Testis (tissue), 2 donors: ENCODE measurements at regions not wholly inside any gene's neighbourhood (a gene's known extent, or its start where the extent isn't known, plus 50 kb on each side); places are given as distances from the start of the nearest gene placed in this dataset.
"Not testable (repeated sequence)": the region's sequence is repeated elsewhere in the genome, so short reads cannot be mapped to it uniquely, and the experiment has no call there.

Experiments
- DNase-seq: peaks from one replicate; pipeline ENCODE4 v3.0.0-alpha.2; 2019
- H3K27ac ChIP-seq, 2 donors: fragments of 200-600 bp; sonication (generic); one replicate each; pipeline ENCODE4 v1.5.1; 2019
- H3K27me3 ChIP-seq: fragments of 200-600 bp; sonication (generic); one replicate; pipeline ENCODE4 v1.5.1; 2019
- H3K36me3 ChIP-seq: fragments of 200-600 bp; sonication (generic); one replicate; pipeline ENCODE4 v1.5.1; 2017; ENCODE audit warnings: low read depth; ENCODE audit errors: missing control alignments
- H3K4me1 ChIP-seq: fragments of 200-600 bp; sonication (generic); one replicate; pipeline ENCODE4 v1.5.1; 2019
- H3K4me3 ChIP-seq, 2 donors: fragments of 200-600 bp; sonication (generic); one replicate each; pipeline ENCODE4 v1.5.1; 2017 to 2019
- H3K9me3 ChIP-seq: fragments of 200-600 bp; sonication (generic); one replicate; pipeline ENCODE4 v1.5.1; 2017
- POLR2A ChIP-seq: fragments of 450-650 bp; IDR thresholded peaks from one replicate; pipeline ENCODE4 v1.6.1; 2017; ENCODE audit warnings: antibody characterized with exemption, mild to moderate bottlenecking, moderate library complexity
- whole genome bisulfite sequencing, 2 donors: methylation state at CpG; one replicate each; pipeline ENCODE4 v1.1.5; 2018; 5-methylcytosine and 5-hydroxymethylcytosine counted together
- intact Hi-C: fragments of 100-400 bp; cut with DNase I; formaldehyde crosslinking; loops from one replicate; pipeline ENCODE4 v1.15.1; 2023; ENCODE audit warnings: low total_unique reads
- TF ChIP-seq, protein P1 (sequence below), 3 experiments: fragments of 450-650 bp in 2 of 3; fragments of 200-600 bp in 1 of 3; sonication (generic) in 1 of 3; IDR thresholded peaks; one replicate each; pipeline ENCODE4 v1.5.1; 2016 to 2019; ENCODE audit warnings: antibody characterized with exemption in 3 of 3, mild to moderate bottlenecking in 2 of 3, moderate library complexity in 1 of 3

DNA sequence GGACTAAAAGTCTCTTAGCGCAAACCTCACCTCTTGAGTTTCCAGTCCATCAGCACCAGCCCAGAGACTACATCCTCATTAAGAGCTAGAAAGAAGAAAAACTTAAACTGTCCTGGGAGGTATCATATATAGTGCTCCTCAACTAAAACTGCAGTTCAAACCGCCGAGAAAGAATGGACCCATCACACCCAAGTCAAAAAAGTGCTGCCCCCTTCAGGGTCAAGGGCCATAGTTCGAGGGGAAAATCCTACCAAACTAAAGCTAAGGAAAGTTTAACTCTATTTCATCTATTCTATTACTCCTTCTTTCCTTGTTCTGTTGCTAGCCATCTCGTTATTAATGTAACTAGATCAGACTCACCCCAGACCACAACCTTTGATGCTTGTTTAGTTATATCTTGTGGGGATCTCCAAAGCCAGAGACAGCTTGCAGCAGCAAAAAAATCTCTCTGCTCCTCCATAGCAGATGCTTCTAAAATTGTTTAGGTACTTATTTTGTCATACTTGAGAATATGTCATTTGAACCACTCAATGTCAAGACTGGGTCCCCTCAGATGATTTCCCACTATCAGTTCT is 134.5 kb upstream of the RMP24 start:
- no peak overlapping the region for H3K27ac ChIP-seq
- intact Hi-C loops = no loop called here
- 66 to 78% methylated on average over 5 of the region's 5 CpGs for WGBS, 2 donors
- DNase-seq = no peak
- H3K4me3 ChIP-seq = no peak overlapping the region
- no peaks in the 10 kb centered on the region for H3K36me3 ChIP-seq
- H3K9me3 ChIP-seq = no peaks in the 10 kb centered on the region
- H3K27me3 ChIP-seq = no peaks in the 10 kb centered on the region
- H3K4me1 ChIP-seq = no peaks in the 10 kb centered on the region
- no peak for TF ChIP-seq POLR2A
- TF ChIP-seq, protein P1, sequence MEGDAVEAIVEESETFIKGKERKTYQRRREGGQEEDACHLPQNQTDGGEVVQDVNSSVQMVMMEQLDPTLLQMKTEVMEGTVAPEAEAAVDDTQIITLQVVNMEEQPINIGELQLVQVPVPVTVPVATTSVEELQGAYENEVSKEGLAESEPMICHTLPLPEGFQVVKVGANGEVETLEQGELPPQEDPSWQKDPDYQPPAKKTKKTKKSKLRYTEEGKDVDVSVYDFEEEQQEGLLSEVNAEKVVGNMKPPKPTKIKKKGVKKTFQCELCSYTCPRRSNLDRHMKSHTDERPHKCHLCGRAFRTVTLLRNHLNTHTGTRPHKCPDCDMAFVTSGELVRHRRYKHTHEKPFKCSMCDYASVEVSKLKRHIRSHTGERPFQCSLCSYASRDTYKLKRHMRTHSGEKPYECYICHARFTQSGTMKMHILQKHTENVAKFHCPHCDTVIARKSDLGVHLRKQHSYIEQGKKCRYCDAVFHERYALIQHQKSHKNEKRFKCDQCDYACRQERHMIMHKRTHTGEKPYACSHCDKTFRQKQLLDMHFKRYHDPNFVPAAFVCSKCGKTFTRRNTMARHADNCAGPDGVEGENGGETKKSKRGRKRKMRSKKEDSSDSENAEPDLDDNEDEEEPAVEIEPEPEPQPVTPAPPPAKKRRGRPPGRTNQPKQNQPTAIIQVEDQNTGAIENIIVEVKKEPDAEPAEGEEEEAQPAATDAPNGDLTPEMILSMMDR (IDR thresholded peaks at IDR 0.05) = no peak

DNA sequence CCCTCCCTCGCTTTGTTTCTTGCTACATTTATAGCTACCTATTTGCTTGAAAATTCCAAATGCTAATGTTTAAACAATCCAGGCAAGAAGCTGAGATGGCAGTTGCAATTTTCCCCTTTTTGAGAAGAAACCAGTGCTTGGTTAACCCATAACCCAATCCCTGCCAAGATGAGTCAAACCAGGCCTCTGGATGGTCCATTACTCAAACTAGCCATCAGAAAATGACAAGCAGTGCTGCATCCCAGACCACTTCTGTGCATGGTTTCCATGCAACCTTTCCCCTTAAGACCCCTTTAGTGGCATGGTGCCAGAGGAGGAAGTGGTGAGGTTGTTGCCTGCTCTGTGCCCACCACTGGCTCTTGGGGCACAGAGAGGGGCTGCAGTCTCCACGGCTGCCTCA is 131.2 kb upstream of the RMP24 start:
- Histone ChIP-seq H3K36me3 (no peaks in the 10 kb centered on the region), H3K4me1 (no peaks in the 10 kb centered on the region), H3K27ac (no peak overlapping the region), H3K4me3 (no peak overlapping the region), H3K9me3 (no peaks in the 10 kb centered on the region), H3K27me3 (no peaks in the 10 kb centered on the region)
- no peak for DNase-seq
- intact Hi-C loops = no loop called here
- TF ChIP-seq POLR2A = no peak
- TF ChIP-seq, protein P1 (IDR thresholded peaks at IDR 0.05) = no peak
- 89 to 95% methylated on average over 1 to 2 of the region's 2 CpGs for WGBS, 2 donors

DNA sequence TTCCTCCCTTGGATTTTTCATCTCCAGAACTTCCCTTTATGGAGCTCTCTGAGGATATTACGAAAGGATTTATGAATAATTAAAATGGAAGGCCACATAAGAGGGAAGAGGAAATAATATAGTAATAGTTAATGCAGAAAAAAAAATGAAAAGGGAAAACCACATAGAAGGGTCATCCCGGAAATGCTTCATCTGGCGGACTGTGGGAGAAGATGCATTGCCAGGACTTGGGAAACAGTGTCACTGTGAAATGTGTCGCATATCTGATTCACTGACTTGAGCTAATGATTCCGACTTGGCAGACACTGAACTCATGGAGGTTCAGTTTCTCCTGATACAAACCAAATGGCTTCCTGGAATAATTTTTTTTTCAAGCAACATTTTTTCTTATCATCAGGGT is 129.9 kb upstream of the RMP24 start:
- H3K4me1 ChIP-seq = no peaks in the 10 kb centered on the region
- no peaks in the 10 kb centered on the region for H3K9me3 ChIP-seq
- no peaks in the 10 kb centered on the region for H3K36me3 ChIP-seq
- no peak overlapping the region for H3K27ac ChIP-seq
- TF ChIP-seq, protein P1 (IDR thresholded peaks at IDR 0.05) = no peak
- TF ChIP-seq POLR2A = no peak
- H3K27me3 ChIP-seq = no peaks in the 10 kb centered on the region
- no peak overlapping the region for H3K4me3 ChIP-seq
- 56% methylated on average over 5 of the region's 5 CpGs for WGBS, 2 donors
- intact Hi-C loops = no loop called here
- DNase-seq = no peak

DNA sequence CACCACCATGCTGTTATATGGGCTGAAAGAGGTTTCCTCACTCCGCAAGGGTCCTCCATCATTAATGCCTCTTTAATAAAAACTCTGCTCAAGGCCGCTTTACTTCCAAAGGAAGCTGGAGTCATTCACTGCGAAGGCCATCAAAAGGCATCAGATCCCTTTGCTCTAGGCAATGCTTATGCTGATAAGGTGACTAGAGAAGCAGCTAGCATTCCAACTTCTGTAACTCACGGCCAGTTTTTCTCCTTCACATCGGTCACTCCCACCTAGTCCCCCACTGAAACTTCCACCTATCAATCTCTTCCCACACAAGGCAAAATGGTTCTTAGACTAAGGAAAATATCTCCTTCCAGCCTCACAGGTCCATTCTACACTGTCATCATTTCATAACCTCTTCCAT is 124.2 kb upstream of the RMP24 start:
- intact Hi-C loops, H3K27me3 ChIP-seq, H3K9me3 ChIP-seq, H3K27ac ChIP-seq, H3K36me3 ChIP-seq, H3K4me3 ChIP-seq, H3K4me1 ChIP-seq, DNase-seq: not testable (repeated sequence)
- WGBS, 2 donors = 67 to 81% methylated on average over 5 of the region's 5 CpGs

DNA sequence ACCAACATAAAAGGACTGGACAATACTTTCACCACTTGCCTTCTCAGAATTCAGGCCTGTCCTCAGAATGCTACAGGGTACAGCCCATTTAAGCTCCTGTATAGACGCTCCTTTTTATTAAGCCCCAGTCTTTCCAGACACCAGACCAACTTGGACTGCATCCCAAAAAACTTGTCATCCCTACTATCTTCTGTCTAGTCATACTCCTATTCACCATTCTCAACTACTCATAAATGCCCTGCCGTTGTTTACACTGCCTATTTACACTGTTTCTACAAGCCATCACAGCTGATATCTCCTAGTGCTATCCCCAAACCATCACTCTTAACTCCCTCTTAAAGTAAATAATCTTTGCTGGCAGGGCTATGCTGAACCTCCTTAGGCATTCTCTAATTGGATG is 123.2 kb upstream of the RMP24 start:
- H3K4me1 ChIP-seq, H3K4me3 ChIP-seq, H3K27ac ChIP-seq, intact Hi-C loops, DNase-seq, H3K9me3 ChIP-seq, H3K36me3 ChIP-seq, H3K27me3 ChIP-seq: not testable (repeated sequence)
- whole genome bisulfite sequencing, 2 donors = 71 to 79% methylated on average over 2 of the region's 2 CpGs

DNA sequence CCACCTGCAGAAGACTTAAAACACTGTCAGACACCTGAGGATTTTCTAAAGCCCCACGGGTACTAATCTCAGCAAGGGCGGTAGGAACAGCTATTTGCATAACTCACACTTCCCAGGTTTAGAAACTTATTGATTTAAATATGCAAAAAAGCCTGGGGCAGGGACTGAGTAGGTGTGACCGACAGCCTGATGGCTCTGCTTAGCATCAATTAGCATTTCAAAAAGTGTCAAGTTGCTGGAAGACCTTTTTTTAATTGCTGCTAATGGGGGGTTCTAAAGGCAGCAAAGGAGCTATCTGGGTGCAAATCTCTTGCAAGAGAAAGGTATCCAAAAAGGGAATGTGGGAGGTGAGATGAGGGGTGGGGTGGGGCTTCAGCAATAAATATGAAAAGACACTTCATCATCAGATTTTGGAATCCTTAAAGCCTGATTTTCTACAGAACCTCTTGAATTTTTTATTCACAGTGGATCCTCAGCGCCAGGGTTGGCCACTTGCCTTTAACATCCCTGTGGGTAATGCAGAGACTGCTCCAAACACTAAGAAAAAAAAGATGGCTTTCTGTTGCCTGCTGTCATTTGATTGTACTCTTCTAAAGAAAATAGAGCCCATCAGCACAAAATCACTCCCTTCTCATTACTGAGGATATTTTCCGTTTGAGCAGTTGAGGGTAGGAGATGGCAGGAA is 121.1 kb upstream of the RMP24 start:
- no peak overlapping the region for H3K27ac ChIP-seq
- DNase-seq = no peak
- H3K27me3 ChIP-seq = no peaks in the 10 kb centered on the region
- H3K36me3 ChIP-seq = no peaks in the 10 kb centered on the region
- H3K4me1 ChIP-seq = no peaks in the 10 kb centered on the region
- TF ChIP-seq, protein P1 (IDR thresholded peaks at IDR 0.05) = no peak
- no peak for TF ChIP-seq POLR2A
- 42% methylated on average over 5 of the region's 5 CpGs for WGBS, 2 donors
- H3K4me3 ChIP-seq = no peak overlapping the region
- intact Hi-C loops = no loop called here
- H3K9me3 ChIP-seq = no peaks in the 10 kb centered on the region
